Trophoblast cell (in vitro differentiated cells and primary cell): ENCODE measurements at regions not wholly inside any gene's neighbourhood (a gene's known extent, or its start where the extent isn't known, plus 50 kb on each side); places are given as distances from the start of the nearest gene placed in this dataset.

Experiments used
- DNase-seq, 2 donors: peaks; one replicate each; pipeline ENCODE4 v3.0.0-alpha.2; 2016
- H2AFZ ChIP-seq: 2 replicates; pipeline ENCODE4 v1.6.1; 2013; ENCODE audit warnings: low read length, moderate library complexity, mild to moderate bottlenecking; ENCODE audit not compliant: insufficient read depth, poor library complexity
- H2AK5ac ChIP-seq: 2 replicates; pipeline ENCODE4 v1.6.1; 2013; ENCODE audit warnings: mild to moderate bottlenecking, low read length
- H2BK120ac ChIP-seq: 2 replicates; pipeline ENCODE4 v1.6.1; 2013; ENCODE audit warnings: low read length, mild to moderate bottlenecking, moderate library complexity; ENCODE audit not compliant: insufficient read depth, poor library complexity
- H2BK12ac ChIP-seq: 2 replicates; pipeline ENCODE4 v1.6.1; 2013; ENCODE audit warnings: mild to moderate bottlenecking, low read length, moderate library complexity
- H2BK5ac ChIP-seq: 2 replicates; pipeline ENCODE4 v1.6.1; 2013; ENCODE audit warnings: low read length, low read depth, moderate library complexity, mild to moderate bottlenecking; ENCODE audit not compliant: poor library complexity
- H3K14ac ChIP-seq: 2 replicates; pipeline ENCODE4 v1.6.1; 2013; ENCODE audit warnings: mild to moderate bottlenecking, low read length
- H3K18ac ChIP-seq: 2 replicates; pipeline ENCODE4 v1.6.1; 2013; ENCODE audit warnings: mild to moderate bottlenecking, low read length
- H3K23ac ChIP-seq: 2 replicates; pipeline ENCODE4 v1.6.1; 2013; ENCODE audit warnings: low read length
- H3K27ac ChIP-seq: 2 replicates; pipeline ENCODE4 v1.5.1; 2013; ENCODE audit warnings: low read depth, mild to moderate bottlenecking, inconsistent platforms, low read length, moderate library complexity
- H3K27me3 ChIP-seq: 2 replicates; pipeline ENCODE4 v1.6.1; 2013; ENCODE audit warnings: inconsistent platforms, mild to moderate bottlenecking, low read length, moderate library complexity; ENCODE audit not compliant: insufficient read depth
- H3K36me3 ChIP-seq, 2 experiments: 1 replicate in 1 of 2; 2 replicates in 1 of 2; pipeline ENCODE4 v1.6.1; 2013; ENCODE audit warnings: low read length in 2 of 2, mild to moderate bottlenecking in 2 of 2, moderate library complexity in 1 of 2; ENCODE audit not compliant: insufficient read depth in 2 of 2, control insufficient read depth in 1 of 2
- H3K4ac ChIP-seq: 2 replicates; pipeline ENCODE4 v1.6.1; 2013; ENCODE audit warnings: low read depth, mild to moderate bottlenecking, low read length, moderate library complexity
- H3K4me1 ChIP-seq, 2 experiments: 1 replicate in 1 of 2; 2 replicates in 1 of 2; pipeline ENCODE4 v1.6.1; 2013; ENCODE audit warnings: low read length in 2 of 2, mild to moderate bottlenecking in 2 of 2, moderate library complexity in 1 of 2; ENCODE audit not compliant: insufficient read depth in 2 of 2, control insufficient read depth in 1 of 2
- H3K4me2 ChIP-seq: 2 replicates; pipeline ENCODE4 v1.6.1; 2013; ENCODE audit warnings: inconsistent platforms, mild to moderate bottlenecking, low read length, moderate library complexity
- H3K4me3 ChIP-seq: 2 replicates; pipeline ENCODE4 v1.5.1; 2013; ENCODE audit warnings: mild to moderate bottlenecking, low read depth, low read length, inconsistent platforms
- H3K79me1 ChIP-seq: one replicate; pipeline ENCODE4 v1.6.1; 2013; ENCODE audit warnings: low read length
- H3K79me2 ChIP-seq: 2 replicates; pipeline ENCODE4 v1.6.1; 2013; ENCODE audit warnings: low read length, mild to moderate bottlenecking; ENCODE audit not compliant: control insufficient read depth, insufficient read depth, poor library complexity
- H3K9ac ChIP-seq: 2 replicates; pipeline ENCODE4 v1.6.1; 2013; ENCODE audit warnings: mild to moderate bottlenecking, low read length
- H3K9me3 ChIP-seq: 2 replicates; pipeline ENCODE4 v1.6.1; 2013; ENCODE audit warnings: low read depth, mild to moderate bottlenecking, control low read depth, inconsistent platforms, low read length; ENCODE audit not compliant: insufficient read depth
- H4K12ac ChIP-seq: 2 replicates; pipeline ENCODE4 v1.6.1; 2013; ENCODE audit warnings: low read depth, mild to moderate bottlenecking, low read length, moderate library complexity
- H4K8ac ChIP-seq: 2 replicates; pipeline ENCODE4 v1.6.1; 2013; ENCODE audit warnings: low read depth, mild to moderate bottlenecking, low read length, moderate library complexity
- H4K91ac ChIP-seq: one replicate; pipeline ENCODE4 v1.6.1; 2013; ENCODE audit warnings: low read depth, mild to moderate bottlenecking, low read length, moderate library complexity
- WGBS: extraction: QIAGEN DNeasy Blood & Tissue Kit; methylation state at CpG from one replicate; pipeline ENCODE4 v1.1.7; 2013; ENCODE audit warnings: missing lambda C conversion rate; ENCODE audit not compliant: insufficient read length, insufficient coverage; ENCODE audit errors: extremely low coverage; 5-methylcytosine and 5-hydroxymethylcytosine counted together

GRCh38 chr19:5269926-5270325 lies 70.7 kb downstream of the PTPRS start:
- Histone ChIP-seq H3K23ac (no peak overlapping the region), H3K36me3 (peaks cover 10 to 14% of the 10 kb centered on the region in 2 experiments), H2BK12ac (no peak overlapping the region), H3K79me1 (no peaks in the 10 kb centered on the region), H2BK120ac (no peak overlapping the region), H3K9me3 (no peaks in the 10 kb centered on the region), H3K4ac (no peak overlapping the region), H3K79me2 (no peaks in the 10 kb centered on the region), H2AK5ac (no peak overlapping the region), H4K91ac (no peak overlapping the region), H4K8ac (no peak overlapping the region), H3K18ac (no peak overlapping the region), H3K4me1 (no peaks in the 10 kb centered on the region), H4K12ac (no peak overlapping the region), H2AFZ (no peak overlapping the region), H3K27me3 (no peaks in the 10 kb centered on the region), H2BK5ac (no peak overlapping the region), H3K9ac (no peak overlapping the region), H3K4me2 (no peak overlapping the region), H3K4me3 (no peak overlapping the region), H3K14ac (no peak overlapping the region), H3K27ac (no peak overlapping the region)
- no CpG with 5 or more reads among the region's 9 CpGs for WGBS
- DNase-seq = no peak

DNA sequence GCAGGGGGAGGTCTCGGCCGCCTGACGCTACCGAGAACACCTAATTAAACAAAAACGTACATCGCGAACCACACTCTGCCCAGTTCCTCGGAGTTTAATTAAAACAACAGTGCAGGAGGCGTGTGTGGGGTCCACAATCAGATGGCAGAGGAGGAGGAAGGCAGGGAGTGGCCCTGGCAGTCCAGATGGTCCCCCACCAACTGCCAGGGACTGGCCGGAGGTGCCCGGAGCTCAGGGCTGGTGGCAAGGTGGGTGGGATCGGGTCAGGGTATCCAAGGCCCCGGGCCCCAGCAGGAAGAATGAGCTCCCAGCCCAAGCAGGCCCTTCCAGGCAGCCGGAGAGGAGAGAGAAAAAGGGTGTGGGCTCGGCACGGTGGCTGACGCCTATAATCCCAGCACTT lies 71.3 kb downstream of the PTPRS start:
- no peak overlapping the region for H2BK5ac ChIP-seq
- no peak overlapping the region for H2AK5ac ChIP-seq
- H3K4me2 ChIP-seq = no peak overlapping the region
- H4K8ac ChIP-seq = no peak overlapping the region
- no peak overlapping the region for H3K14ac ChIP-seq
- no peak overlapping the region for H3K4me3 ChIP-seq
- H2AFZ ChIP-seq = no peak overlapping the region
- H4K12ac ChIP-seq = no peak overlapping the region
- H3K27ac ChIP-seq = no peak overlapping the region
- DNase-seq = no peak
- H3K4ac ChIP-seq = no peak overlapping the region
- no peaks in the 10 kb centered on the region for H3K9me3 ChIP-seq
- H3K4me1 ChIP-seq = no peaks in the 10 kb centered on the region
- no peak overlapping the region for H4K91ac ChIP-seq
- no peaks in the 10 kb centered on the region for H3K79me2 ChIP-seq
- no peaks in the 10 kb centered on the region for H3K27me3 ChIP-seq
- peaks cover 10 to 15% of the 10 kb centered on the region in 2 experiments for H3K36me3 ChIP-seq
- H2BK12ac ChIP-seq = no peak overlapping the region
- H3K18ac ChIP-seq = no peak overlapping the region
- no peak overlapping the region for H2BK120ac ChIP-seq
- no CpG with 5 or more reads among the region's 17 CpGs for WGBS
- no peaks in the 10 kb centered on the region for H3K79me1 ChIP-seq
- no peak overlapping the region for H3K9ac ChIP-seq
- no peak overlapping the region for H3K23ac ChIP-seq

DNA sequence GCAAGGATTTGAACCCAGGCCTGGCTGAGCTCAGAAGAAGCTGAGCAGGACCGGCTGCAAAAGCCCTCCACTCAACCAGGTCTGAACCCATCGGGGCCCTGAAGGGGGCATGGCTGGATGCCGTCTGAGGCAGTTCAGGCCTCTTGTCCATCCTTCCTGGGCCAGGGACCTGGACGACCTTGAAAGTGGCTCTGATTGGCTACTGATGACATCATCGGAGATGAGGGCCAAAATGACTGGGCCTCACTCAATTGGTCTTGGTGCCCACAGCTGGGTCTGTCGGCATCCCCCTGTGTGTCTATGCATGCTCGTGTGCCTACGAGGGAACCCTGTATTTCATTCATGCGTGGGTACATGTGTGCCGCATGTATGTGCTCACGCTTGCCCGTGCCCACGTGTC lies 71.8 kb downstream of the PTPRS start:
- Histone ChIP-seq H3K9me3 (no peaks in the 10 kb centered on the region), H3K18ac (no peak overlapping the region), H2BK5ac (no peak overlapping the region), H2AK5ac (no peak overlapping the region), H2BK120ac (no peak overlapping the region), H2AFZ (no peak overlapping the region), H4K8ac (no peak overlapping the region), H3K4ac (no peak overlapping the region), H3K4me3 (no peak overlapping the region), H3K79me2 (no peaks in the 10 kb centered on the region), H3K9ac (no peak overlapping the region), H3K4me1 (no peaks in the 10 kb centered on the region), H3K14ac (no peak overlapping the region), H3K4me2 (no peak overlapping the region), H3K27ac (no peak overlapping the region), H3K27me3 (no peaks in the 10 kb centered on the region), H4K91ac (no peak overlapping the region), H4K12ac (no peak overlapping the region), H3K79me1 (no peaks in the 10 kb centered on the region), H3K23ac (no peak overlapping the region), H3K36me3 (peaks cover 9 to 15% of the 10 kb centered on the region in 2 experiments), H2BK12ac (no peak overlapping the region)
- WGBS = no CpG with 5 or more reads among the region's 13 CpGs
- no peak for DNase-seq

DNA sequence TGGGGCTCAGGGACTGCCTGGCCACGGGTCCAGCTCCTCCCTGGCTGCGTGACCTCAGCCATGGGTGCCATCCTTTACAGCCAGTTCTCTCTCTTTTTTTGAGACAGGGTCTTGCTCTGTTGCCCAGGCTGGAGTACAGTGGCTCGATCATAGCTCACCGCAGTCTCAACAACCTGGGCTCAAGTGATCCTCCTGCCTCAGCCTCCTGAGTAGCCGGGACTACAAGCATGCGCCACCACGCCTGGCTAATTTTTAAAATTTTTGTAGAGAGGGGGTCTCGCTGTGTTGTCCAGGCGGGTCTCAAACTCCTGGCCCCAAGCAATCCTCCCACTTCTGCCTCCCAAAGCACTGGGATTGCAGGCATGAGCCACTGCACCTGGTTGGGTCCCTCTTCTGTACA lies 75.4 kb downstream of the PTPRS start:
- H3K14ac ChIP-seq = no peak overlapping the region
- no peak overlapping the region for H2BK12ac ChIP-seq
- H3K4ac ChIP-seq = no peak overlapping the region
- H2AFZ ChIP-seq = no peak overlapping the region
- WGBS = no CpG with 5 or more reads among the region's 9 CpGs
- H3K23ac ChIP-seq = no peak overlapping the region
- no peak overlapping the region for H3K4me2 ChIP-seq
- H3K4me3 ChIP-seq = no peak overlapping the region
- no peaks in the 10 kb centered on the region for H3K79me1 ChIP-seq
- H3K36me3 ChIP-seq = peaks cover 4 to 5% of the 10 kb centered on the region in 2 experiments
- no peaks in the 10 kb centered on the region for H3K27me3 ChIP-seq
- no peak overlapping the region for H4K8ac ChIP-seq
- no peak overlapping the region for H2BK120ac ChIP-seq
- no peak overlapping the region for H2AK5ac ChIP-seq
- H3K4me1 ChIP-seq = peaks cover 7 to 8% of the 10 kb centered on the region in 2 experiments
- H4K12ac ChIP-seq = no peak overlapping the region
- H3K9me3 ChIP-seq = peaks cover 2% of the 10 kb centered on the region
- H4K91ac ChIP-seq = no peak overlapping the region
- no peak overlapping the region for H2BK5ac ChIP-seq
- no peaks in the 10 kb centered on the region for H3K79me2 ChIP-seq
- DNase-seq = no peak
- H3K9ac ChIP-seq = no peak overlapping the region
- no peak overlapping the region for H3K27ac ChIP-seq
- no peak overlapping the region for H3K18ac ChIP-seq
